ENCODE measurements at regions not wholly inside any gene's neighbourhood (a gene's known extent, or its start where the extent isn't known, plus 50 kb on each side); places are given as distances from the start of the nearest gene placed in this dataset.

GRCh38 chr2:134132490-134132857 lies 121.4 kb upstream of the MGAT5 start (continued):
- TF ChIP-seq ZNF318 (IDR thresholded peaks at IDR 0.05; ENCODE audit: borderline replicate concordance in 1 of 2, low read depth in 1 of 2) (no peak), IRF9 (tag; IDR thresholded peaks at IDR 0.05) (no peak), GABPB1 (CRISPR knock-in tag; IDR thresholded peaks at IDR 0.05) (no peak), HMBOX1 (IDR thresholded peaks at IDR 0.05) (0 out of 2 replicates have a peak, but pooled peaks have one; percentile 20), SNRNP70 (optimal IDR thresholded peaks at IDR 0.05; ENCODE audit: low read depth, low read length) (no peak), ZNF140 (CRISPR knock-in tag; IDR thresholded peaks at IDR 0.05) (no peak), NELFE (IDR thresholded peaks at IDR 0.05; ENCODE audit: insufficient read depth, insufficient read length) (no peak), XRCC5 (IDR thresholded peaks at IDR 0.05; ENCODE audit: low read depth, low read length) (no peak), THAP12 (CRISPR knock-in tag; IDR thresholded peaks at IDR 0.05) (no peak), HOMEZ (CRISPR knock-in tag; IDR thresholded peaks at IDR 0.05) (no peak), HDAC1 (IDR thresholded peaks at IDR 0.05) (no peak), ZNF217 (CRISPR knock-in tag; IDR thresholded peaks at IDR 0.05) (no peak), POLR2AphosphoS2 (IDR thresholded peaks at IDR 0.05; ENCODE audit: low read length) (no peak), ZNF431 (CRISPR knock-in tag; IDR thresholded peaks at IDR 0.05) (no peak), TRIM24 (IDR thresholded peaks at IDR 0.05) (peak; percentile 18 to 54; a peak in 2 of 4 replicates)
